ENCODE measurements at regions not wholly inside any gene's neighbourhood (a gene's known extent, or its start where the extent isn't known, plus 50 kb on each side); places are given as distances from the start of the nearest gene placed in this dataset.

DNA sequence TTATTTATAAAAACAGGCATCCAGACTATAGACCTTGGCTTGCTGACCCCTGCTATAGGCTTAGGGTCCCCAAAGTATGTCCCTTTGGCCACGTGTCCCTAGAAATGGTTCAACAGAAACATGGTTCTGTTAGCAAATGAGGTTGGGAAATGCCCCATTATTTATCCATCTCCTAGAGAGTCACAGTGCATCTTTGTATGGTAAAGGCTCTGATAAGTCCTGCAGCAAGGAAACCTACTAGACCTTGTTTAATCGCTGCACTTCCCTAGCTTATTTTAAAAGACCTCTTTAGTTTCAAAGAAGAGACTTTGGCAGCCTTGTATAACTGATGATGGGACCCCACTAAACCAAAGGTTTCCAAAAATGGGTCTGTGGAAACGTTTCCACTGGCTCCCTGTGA, 471.5 kb downstream of the MED13L start:
- no peak for DNase-seq (ENCODE audit: unreplicated experiment)
- H3K36me3 Mint-ChIP-seq (ENCODE audit: insufficient read depth, unreplicated experiment), result no peaks in the 10 kb centered on the region
- ChIA-PET POLR2A (interaction anchor here (0.7 kb wide), 1 partner anchor 1548 kb away, joined by 3 read pairs; no protein-coding TSS in a partner anchor), CTCF (no interaction called here)
- H3K4me1 Mint-ChIP-seq (ENCODE audit: insufficient read depth, unreplicated experiment), result no peaks in the 10 kb centered on the region
- no peak overlapping the region for H3K27ac Mint-ChIP-seq (ENCODE audit: low read depth, unreplicated experiment)
- H3K9me3 Mint-ChIP-seq (ENCODE audit: unreplicated experiment), result peaks cover 7% of the 10 kb centered on the region
- no peak overlapping the region for H3K4me3 Mint-ChIP-seq (ENCODE audit: unreplicated experiment)
- TF ChIP-seq, protein P1, sequence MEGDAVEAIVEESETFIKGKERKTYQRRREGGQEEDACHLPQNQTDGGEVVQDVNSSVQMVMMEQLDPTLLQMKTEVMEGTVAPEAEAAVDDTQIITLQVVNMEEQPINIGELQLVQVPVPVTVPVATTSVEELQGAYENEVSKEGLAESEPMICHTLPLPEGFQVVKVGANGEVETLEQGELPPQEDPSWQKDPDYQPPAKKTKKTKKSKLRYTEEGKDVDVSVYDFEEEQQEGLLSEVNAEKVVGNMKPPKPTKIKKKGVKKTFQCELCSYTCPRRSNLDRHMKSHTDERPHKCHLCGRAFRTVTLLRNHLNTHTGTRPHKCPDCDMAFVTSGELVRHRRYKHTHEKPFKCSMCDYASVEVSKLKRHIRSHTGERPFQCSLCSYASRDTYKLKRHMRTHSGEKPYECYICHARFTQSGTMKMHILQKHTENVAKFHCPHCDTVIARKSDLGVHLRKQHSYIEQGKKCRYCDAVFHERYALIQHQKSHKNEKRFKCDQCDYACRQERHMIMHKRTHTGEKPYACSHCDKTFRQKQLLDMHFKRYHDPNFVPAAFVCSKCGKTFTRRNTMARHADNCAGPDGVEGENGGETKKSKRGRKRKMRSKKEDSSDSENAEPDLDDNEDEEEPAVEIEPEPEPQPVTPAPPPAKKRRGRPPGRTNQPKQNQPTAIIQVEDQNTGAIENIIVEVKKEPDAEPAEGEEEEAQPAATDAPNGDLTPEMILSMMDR (IDR thresholded peaks at IDR 0.05; ENCODE audit: unreplicated experiment), result no peak
- no TSS peak for BruUV-seq (replicated peaks)
- H3K27me3 Mint-ChIP-seq (ENCODE audit: insufficient read depth, unreplicated experiment), result peaks cover 38% of the 10 kb centered on the region
- intact Hi-C loops (cut with micrococcal nuclease), result no loop called here

DNA sequence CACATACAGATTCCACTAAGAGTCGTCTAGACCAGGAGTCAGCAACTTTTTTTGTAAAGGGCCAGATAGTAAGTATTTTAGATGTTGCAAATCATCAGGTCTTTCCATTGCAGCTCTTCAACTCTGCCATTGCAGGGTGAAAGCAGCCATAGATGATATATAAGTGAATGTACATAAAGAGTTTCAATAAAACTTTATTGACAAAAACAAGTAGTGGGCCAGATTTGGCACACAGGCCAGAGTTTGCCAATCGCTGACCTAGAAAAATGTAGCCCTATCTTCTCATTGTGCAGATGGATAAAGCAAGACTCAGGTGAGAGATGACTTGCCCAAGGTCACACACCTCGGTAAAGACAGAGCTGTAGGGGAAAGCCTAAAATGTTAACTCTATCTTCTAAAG, 474.7 kb downstream of the MED13L start:
- intact Hi-C loops (cut with micrococcal nuclease), result no loop called here
- BruUV-seq (replicated peaks), result no TSS peak
- Mint-ChIP-seq H3K4me1 (ENCODE audit: insufficient read depth, unreplicated experiment) (no peaks in the 10 kb centered on the region), H3K36me3 (ENCODE audit: insufficient read depth, unreplicated experiment) (no peaks in the 10 kb centered on the region), H3K27ac (ENCODE audit: low read depth, unreplicated experiment) (no peak overlapping the region), H3K4me3 (ENCODE audit: unreplicated experiment) (no peak overlapping the region), H3K27me3 (ENCODE audit: insufficient read depth, unreplicated experiment) (peaks cover 12% of the 10 kb centered on the region), H3K9me3 (ENCODE audit: unreplicated experiment) (peaks cover 7% of the 10 kb centered on the region)
- DNase-seq (ENCODE audit: unreplicated experiment), result no peak
- TF ChIP-seq, protein P1 (IDR thresholded peaks at IDR 0.05; ENCODE audit: unreplicated experiment), result no peak
- ChIA-PET POLR2A (no interaction called here), CTCF (interaction anchor here (0.8 kb wide), 1 partner anchor 41 kb away, joined by 3 read pairs; no protein-coding TSS in a partner anchor)

DNA sequence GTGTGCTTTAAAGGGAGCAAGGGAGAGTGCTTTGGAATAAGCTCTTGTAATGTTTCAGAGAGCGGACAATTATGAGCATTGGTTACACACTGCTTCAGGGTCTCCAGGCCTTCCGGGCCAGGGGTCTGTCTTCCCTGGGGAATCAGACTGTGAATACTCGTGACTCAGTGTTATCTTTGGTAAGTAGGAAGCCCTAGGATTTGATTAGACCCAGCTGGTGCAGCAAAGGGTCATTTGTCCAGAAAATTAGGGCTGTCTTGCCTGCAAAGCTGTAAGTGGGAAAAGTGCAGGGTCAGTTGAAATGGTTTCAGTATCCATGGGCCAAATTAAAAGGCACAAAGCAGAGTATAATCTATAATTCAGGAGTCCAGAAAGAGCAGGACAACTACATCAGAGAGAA, 475.6 kb downstream of the MED13L start:
- CTCF ChIA-PET, result interaction anchor here (0.8 kb wide), 1 partner anchor 40 kb away, joined by 3 read pairs; no protein-coding TSS in a partner anchor
- Mint-ChIP-seq H3K4me1 (ENCODE audit: insufficient read depth, unreplicated experiment) (no peaks in the 10 kb centered on the region), H3K36me3 (ENCODE audit: insufficient read depth, unreplicated experiment) (no peaks in the 10 kb centered on the region)

DNA sequence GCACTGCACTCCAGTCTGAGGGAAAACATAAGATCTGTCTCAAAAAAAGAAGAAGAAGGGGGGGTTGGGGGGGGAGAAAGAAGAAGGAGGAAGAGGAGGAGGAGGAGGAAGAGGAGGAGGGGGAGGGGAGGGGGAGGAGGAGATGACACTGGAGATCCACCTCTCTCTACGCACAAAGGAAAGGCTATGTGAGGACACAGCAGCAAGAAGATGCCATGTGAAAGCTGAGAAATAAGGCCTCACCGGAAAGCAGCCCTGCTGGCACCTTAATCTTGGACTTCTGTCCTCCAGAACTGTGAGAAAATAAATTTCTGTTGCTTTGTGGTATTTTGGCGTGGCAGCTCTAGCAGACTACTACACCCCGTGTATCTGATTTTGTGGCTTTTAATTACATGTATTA, 477.9 kb downstream of the MED13L start:
- H3K4me1 Mint-ChIP-seq (ENCODE audit: insufficient read depth, unreplicated experiment), result no peaks in the 10 kb centered on the region
- BruUV-seq (replicated peaks), result no TSS peak
- peaks cover 20% of the 10 kb centered on the region for H3K27me3 Mint-ChIP-seq (ENCODE audit: insufficient read depth, unreplicated experiment)
- ChIA-PET CTCF (no interaction called here), POLR2A (no interaction called here)
- H3K9me3 Mint-ChIP-seq (ENCODE audit: unreplicated experiment), result no peaks in the 10 kb centered on the region
- no peak for DNase-seq (ENCODE audit: unreplicated experiment)
- H3K4me3 Mint-ChIP-seq (ENCODE audit: unreplicated experiment), result no peak overlapping the region
- H3K36me3 Mint-ChIP-seq (ENCODE audit: insufficient read depth, unreplicated experiment), result no peaks in the 10 kb centered on the region
- TF ChIP-seq, protein P1 (IDR thresholded peaks at IDR 0.05; ENCODE audit: unreplicated experiment), result no peak
- intact Hi-C loops (cut with micrococcal nuclease), result no loop called here
- H3K27ac Mint-ChIP-seq (ENCODE audit: low read depth, unreplicated experiment), result no peak overlapping the region

More for the DNA sequence above, 475.6 kb downstream of the MED13L start:
- POLR2A ChIA-PET, result no interaction called here
- TF ChIP-seq, protein P1 (IDR thresholded peaks at IDR 0.05; ENCODE audit: unreplicated experiment), result no peak
- no peak for DNase-seq (ENCODE audit: unreplicated experiment)
- BruUV-seq (replicated peaks), result no TSS peak
- intact Hi-C loops (cut with micrococcal nuclease), result no loop called here
- Mint-ChIP-seq H3K4me3 (ENCODE audit: unreplicated experiment) (no peak overlapping the region), H3K27me3 (ENCODE audit: insufficient read depth, unreplicated experiment) (peaks cover 7% of the 10 kb centered on the region), H3K27ac (ENCODE audit: low read depth, unreplicated experiment) (no peak overlapping the region), H3K9me3 (ENCODE audit: unreplicated experiment) (peaks cover 4% of the 10 kb centered on the region)
